Lung microvascular endothelial cell (primary cell): ENCODE measurements at regions not wholly inside any gene's neighbourhood (a gene's known extent, or its start where the extent isn't known, plus 50 kb on each side); places are given as distances from the start of the nearest gene placed in this dataset.

Source experiments
- DNase-seq, 2 donors: peaks; one replicate each; pipeline versions ENCODE4 v3.0.0 to v3.0.0-alpha.2; 2010; ENCODE audit warnings: low read depth in 2 of 2

GRCh38 chr7:22911889-22912288, 89.2 kb upstream of the TOMM7 start:
- no peak for DNase-seq

DNA sequence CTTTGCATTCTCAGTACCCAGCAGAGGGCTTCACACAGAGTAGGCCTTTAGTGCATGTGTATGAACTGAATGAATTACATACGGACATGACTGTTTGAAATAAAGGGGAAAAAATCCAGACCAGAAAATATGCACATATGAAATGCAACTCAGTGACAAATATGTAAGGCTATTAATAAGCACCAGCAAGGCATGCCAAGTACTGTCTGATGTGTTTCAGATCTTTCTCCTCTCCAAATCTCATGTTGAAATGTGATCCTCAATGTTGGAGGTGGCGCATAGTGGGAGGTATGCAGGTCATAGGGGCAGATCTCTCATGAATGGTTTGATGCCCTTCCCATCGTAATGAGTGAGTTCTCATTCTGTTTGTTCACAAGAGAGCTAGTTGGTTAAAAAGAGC, 87.3 kb upstream of the TOMM7 start:
- no peak for DNase-seq

- DNase-seq: no peak
These were observed 85.2 kb upstream of the TOMM7 start for GRCh38 chr7:22907805-22908204.

DNA sequence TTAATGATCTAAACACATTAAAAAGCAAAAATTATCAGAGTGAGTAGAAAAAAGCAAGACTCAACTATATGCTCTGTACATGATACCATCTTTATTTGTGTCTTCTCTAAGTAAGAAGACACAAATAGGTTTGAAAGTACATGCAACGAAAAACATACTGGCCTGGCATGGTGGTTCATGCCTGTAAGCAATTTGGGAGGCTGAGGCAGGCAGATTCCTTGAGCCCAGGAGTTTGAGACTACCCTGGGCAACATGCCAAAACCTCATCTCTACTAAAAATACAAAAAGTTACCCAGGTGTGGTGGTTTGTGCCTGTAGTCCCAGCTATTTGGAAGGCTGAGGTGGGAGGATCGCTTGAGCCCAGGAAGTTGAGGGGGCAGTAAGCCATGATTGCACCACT, 78.1 kb upstream of the TOMM7 start:
- DNase-seq: no peak

GRCh38 chr7:22900101-22900500, 77.5 kb upstream of the TOMM7 start:
- no peak for DNase-seq

GRCh38 chr7:22896917-22897316, 74.3 kb upstream of the TOMM7 start:
- DNase-seq: no peak

DNA sequence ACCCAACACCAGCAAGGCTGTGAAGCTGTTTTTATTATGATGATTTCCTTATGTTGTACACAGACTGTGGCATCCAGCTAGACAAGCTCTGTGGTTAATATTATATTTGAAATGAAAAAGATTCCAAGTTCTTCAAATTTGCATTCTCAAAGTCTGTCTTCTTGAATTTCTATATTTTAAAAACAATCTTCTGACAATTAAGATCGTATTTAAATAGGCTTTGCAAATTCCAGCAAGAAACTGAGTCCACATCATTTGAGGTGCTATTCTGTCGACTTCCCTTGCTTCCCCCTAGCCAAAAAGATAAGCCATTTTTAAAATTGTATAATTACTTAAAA, 73.1 kb upstream of the TOMM7 start:
- DNase-seq: no peak

DNA sequence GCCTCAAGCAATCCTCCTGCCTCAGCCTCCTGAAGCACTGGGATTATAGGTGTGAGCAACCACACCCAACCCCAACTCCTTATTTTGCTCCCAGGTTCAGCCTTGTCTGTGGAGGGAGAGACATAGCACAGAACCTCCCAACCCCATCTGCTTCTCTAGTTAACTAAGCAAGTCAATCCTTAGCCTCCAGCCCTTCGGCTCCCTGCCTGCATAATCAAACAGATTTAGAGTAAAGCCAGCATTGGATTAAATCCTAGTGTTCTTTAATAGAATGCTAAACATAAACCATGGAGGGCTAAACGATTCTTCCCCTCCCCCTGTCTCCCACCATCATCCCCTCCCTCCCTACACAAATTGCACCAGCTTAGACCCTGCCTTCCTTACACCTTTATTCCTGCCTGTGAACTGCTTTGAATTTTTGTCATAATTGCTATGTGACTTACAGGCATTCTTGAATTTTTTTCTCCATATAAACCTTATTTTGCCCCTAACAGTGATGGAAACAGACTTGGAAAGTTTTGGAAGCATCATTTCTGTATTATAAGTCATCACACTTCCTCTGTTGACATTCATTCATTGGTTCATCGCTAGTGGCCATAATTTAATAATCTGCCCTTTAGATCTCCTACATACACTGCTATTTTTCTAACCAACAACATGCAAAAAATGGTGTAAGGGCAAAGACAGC, 72.6 kb upstream of the TOMM7 start:
- no peak for DNase-seq

DNA sequence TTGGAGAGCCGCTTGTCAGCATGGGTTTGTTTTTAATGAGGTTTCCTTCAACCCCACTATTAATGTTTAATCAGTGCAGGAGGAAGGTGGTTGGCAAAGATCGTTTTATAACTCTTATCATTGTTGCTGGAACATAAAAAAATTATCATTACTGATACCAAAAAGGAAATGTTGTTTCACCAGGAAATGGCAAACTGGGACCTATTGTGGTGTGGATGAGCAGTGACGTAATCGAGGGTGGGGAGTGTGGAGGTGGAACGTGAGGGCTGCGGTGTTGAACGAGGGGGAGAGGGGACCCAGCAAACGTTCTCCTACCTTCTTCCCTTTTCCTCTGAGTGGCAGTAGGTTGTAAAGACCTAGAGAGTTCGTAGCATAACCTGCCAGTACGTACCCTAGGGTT, 71.9 kb upstream of the TOMM7 start:
- peak in 1 of 2 donors; percentile 59 for DNase-seq

DNA sequence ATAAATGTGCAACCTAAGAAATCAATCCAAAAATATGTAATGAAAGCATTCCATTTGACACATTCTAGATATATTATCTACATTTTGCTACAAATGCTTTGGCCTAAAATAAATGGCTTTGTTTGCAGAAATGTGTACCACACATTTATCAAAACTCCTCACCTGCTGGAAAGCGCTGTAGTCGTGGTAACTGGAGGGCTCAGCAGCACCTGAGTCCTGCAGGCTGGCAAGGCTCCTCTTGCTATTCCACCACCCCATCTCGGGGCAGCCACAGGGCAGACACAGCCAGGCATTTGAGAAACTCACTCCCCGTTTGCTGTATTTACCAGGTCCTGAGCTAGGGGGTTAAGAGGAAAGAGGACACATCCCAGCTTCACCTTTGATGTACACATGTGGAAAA, 68.1 kb upstream of the TOMM7 start:
- no peak for DNase-seq

GRCh38 chr7:22885797-22886261, 63.2 kb upstream of the TOMM7 start:
- DNase-seq: peak in 1 of 2 donors; percentile 28

GRCh38 chr7:22884911-22885788, 62.5 kb upstream of the TOMM7 start:
- DNase-seq: peak in 1 of 2 donors; percentile 22

DNA sequence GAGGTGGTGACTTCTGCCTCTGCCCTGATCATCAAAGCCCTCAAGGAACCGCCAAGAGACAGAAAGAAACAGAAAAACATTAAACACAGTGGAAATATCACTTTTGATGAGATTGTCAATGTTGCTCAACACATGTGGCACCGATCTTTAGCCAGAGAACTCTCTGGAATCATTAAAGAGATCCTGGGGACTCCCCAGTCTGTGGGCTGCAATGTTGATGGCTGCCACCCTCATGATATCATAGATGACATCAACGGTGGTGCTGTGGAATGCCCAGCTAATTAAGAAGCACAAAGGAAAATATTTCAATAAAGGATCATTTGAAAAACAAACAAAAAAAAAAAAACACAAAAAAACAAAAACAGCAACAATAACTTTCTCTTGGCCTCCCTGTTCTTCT, 59.5 kb upstream of the TOMM7 start:
- DNase-seq: no peak

DNA sequence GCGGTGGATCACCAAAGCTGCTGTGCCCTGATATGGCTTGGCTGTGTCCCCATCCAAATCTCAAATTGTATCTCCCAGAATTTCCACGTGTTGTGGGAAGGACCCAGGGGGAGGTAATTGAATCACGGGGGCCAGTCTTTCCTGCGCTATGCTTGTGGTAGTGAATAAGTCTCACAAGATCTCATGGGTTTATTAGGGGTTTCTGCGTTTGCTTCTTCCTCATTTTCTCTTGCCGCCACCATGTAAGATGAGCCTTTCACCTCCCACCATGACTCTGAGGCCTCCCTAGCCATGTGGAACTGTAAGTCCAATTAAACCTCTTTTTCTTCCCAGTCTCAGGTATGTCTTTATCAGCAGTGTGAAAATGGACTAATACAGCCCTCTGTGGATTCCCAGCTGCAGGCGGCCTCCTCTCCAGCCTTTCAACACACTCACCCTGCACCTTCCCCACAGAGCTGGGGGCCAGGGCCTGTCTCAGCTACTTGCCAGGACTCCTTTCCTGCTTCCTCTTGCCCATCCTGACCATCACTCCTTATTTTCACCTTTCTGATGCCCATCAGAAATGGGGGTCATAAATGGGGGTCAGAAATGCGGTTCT, 57.2 kb upstream of the TOMM7 start:
- no peak for DNase-seq

GRCh38 chr7:22879280-22879679, 56.6 kb upstream of the TOMM7 start:
- no peak for DNase-seq

DNA sequence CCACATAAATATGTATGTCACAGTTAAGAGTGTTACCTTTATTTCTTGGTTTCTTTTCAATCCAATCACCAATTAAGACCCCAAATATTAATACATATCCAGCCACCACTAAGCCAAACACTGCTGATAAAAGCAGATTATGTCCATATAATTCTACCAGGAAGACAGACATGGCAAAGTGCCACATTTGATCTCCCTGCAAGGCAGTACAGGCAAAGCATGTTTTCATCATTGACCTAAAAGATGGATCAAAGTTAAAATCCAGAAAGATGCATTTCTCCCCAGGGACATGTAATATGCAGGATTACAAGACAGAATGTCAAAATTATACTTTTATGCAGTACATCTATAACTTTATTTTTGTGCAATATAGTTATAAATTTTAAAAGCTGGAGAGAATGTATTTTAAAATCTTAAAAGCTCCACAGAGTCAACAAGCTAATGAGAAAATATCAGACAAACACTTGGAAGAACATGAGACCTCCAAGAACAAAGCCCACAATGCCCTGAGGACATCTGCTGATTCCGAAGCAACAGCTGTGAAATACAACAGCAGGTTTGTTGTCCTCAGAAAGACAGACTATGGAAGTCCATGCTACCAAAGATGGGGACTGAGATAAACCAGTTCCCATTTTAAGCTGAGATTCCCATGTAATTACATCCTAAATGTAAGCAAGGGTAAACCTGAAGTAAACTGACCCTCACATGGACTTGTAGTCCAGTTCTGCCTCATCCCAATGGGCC, 54.5 kb upstream of the TOMM7 start:
- no peak for DNase-seq

DNA sequence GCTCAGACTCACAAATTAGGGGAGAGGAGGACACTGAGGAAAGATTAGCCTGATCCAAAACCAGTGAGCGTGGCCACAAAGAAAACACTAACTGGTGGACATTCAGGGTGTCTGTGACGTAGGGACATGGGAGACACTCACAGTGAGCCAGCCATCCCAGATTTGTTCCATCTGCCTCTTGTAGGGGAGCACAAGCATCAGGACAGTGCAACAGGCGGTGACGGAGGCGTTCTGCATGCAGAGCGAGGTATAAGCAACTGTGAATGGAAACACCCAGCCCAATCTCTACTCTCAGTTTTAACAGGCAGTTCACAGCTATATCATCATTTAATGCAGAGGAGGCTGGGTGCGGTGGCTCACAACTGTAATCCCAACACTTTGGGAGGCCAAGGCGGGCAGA, 52.8 kb upstream of the TOMM7 start:
- DNase-seq: no peak

- DNase-seq: no peak
These were observed 52.3 kb upstream of the TOMM7 start for GRCh38 chr7:22874904-22875303.
